ENCODE measurements at regions not wholly inside any gene's neighbourhood (a gene's known extent, or its start where the extent isn't known, plus 50 kb on each side); places are given as distances from the start of the nearest gene placed in this dataset.

GRCh38 chr14:101194373-101195308, 291.1 kb upstream of the RTL1 start:
- WGBS, 2 donors = 73 to 81% methylated on average over 20 of the region's 20 CpGs
- DNase-seq (no peak), ATAC-seq (ENCODE audit: low FRiP score) (no peak)
- H3K27ac ChIP-seq (ENCODE audit: low read depth in 1 of 2, low read length in 2 of 2) = no peak overlapping the region
- intact Hi-C loops (cut with DNase I) = no loop called here
- H3K9me3 ChIP-seq (ENCODE audit: control insufficient read depth, low read length) = no peaks in the 10 kb centered on the region
- no peaks in the 10 kb centered on the region for H3K27me3 ChIP-seq (ENCODE audit: control insufficient read depth in 1 of 2, insufficient read depth in 2 of 2, low read length in 1 of 2)
- no peaks in the 10 kb centered on the region for H3K36me3 ChIP-seq (ENCODE audit: control insufficient read depth in 1 of 2, insufficient read depth in 2 of 2, low read length in 1 of 2)
- H3K4me1 ChIP-seq (ENCODE audit: control insufficient read depth in 1 of 2, insufficient read depth in 2 of 2, low read length in 2 of 2) = no peaks in the 10 kb centered on the region
- H3K4me3 ChIP-seq (ENCODE audit: low read length in 2 of 2) = no peak overlapping the region

- Histone ChIP-seq H3K9me3 (ENCODE audit: control insufficient read depth, low read length) (no peaks in the 10 kb centered on the region), H3K27ac (ENCODE audit: low read depth in 1 of 2, low read length in 2 of 2) (no peak overlapping the region), H3K4me3 (ENCODE audit: low read length in 2 of 2) (no peak overlapping the region), H3K36me3 (ENCODE audit: control insufficient read depth in 1 of 2, insufficient read depth in 2 of 2, low read length in 1 of 2) (no peaks in the 10 kb centered on the region), H3K4me1 (ENCODE audit: control insufficient read depth in 1 of 2, insufficient read depth in 2 of 2, low read length in 2 of 2) (no peaks in the 10 kb centered on the region), H3K27me3 (ENCODE audit: control insufficient read depth in 1 of 2, insufficient read depth in 2 of 2, low read length in 1 of 2) (no peaks in the 10 kb centered on the region)
- intact Hi-C loops (cut with DNase I) = no loop called here
- WGBS, 2 donors = 39 to 47% methylated on average over 12 of the region's 12 CpGs
- DNase-seq (no peak), ATAC-seq (ENCODE audit: low FRiP score) (no peak)
Measured at GRCh38 chr14:101195309-101195901, 291.9 kb upstream of the RTL1 start.

- no peak for DNase-seq
- Histone ChIP-seq H3K4me1 (ENCODE audit: control insufficient read depth in 1 of 2, insufficient read depth in 2 of 2, low read length in 2 of 2) (no peaks in the 10 kb centered on the region), H3K9me3 (ENCODE audit: control insufficient read depth, low read length) (no peaks in the 10 kb centered on the region), H3K36me3 (ENCODE audit: control insufficient read depth in 1 of 2, insufficient read depth in 2 of 2, low read length in 1 of 2) (no peaks in the 10 kb centered on the region), H3K27me3 (ENCODE audit: control insufficient read depth in 1 of 2, insufficient read depth in 2 of 2, low read length in 1 of 2) (no peaks in the 10 kb centered on the region), H3K4me3 (ENCODE audit: low read length in 2 of 2) (no peak overlapping the region), H3K27ac (ENCODE audit: low read depth in 1 of 2, low read length in 2 of 2) (no peak overlapping the region)
- intact Hi-C loops (cut with DNase I) = no loop called here
- 58 to 59% methylated on average over 11 of the region's 11 CpGs for WGBS, 2 donors
- ATAC-seq (ENCODE audit: low FRiP score) = no peak
Measured at GRCh38 chr14:101196051-101196712, 292.7 kb upstream of the RTL1 start.

- no peak for ATAC-seq (ENCODE audit: low FRiP score)
- Histone ChIP-seq H3K36me3 (ENCODE audit: control insufficient read depth in 1 of 2, insufficient read depth in 2 of 2, low read length in 1 of 2) (no peaks in the 10 kb centered on the region), H3K9me3 (ENCODE audit: control insufficient read depth, low read length) (no peaks in the 10 kb centered on the region), H3K27ac (ENCODE audit: low read depth in 1 of 2, low read length in 2 of 2) (no peak overlapping the region), H3K4me1 (ENCODE audit: control insufficient read depth in 1 of 2, insufficient read depth in 2 of 2, low read length in 2 of 2) (no peaks in the 10 kb centered on the region), H3K27me3 (ENCODE audit: control insufficient read depth in 1 of 2, insufficient read depth in 2 of 2, low read length in 1 of 2) (no peaks in the 10 kb centered on the region), H3K4me3 (ENCODE audit: low read length in 2 of 2) (no peak overlapping the region)
- intact Hi-C loops (cut with DNase I) = no loop called here
- DNase-seq = no peak
- WGBS, 2 donors = 63 to 64% methylated on average over 11 of the region's 11 CpGs
Measured at GRCh38 chr14:101196795-101197590, 293.5 kb upstream of the RTL1 start.

GRCh38 chr14:101197595-101198397, 294.3 kb upstream of the RTL1 start:
- Histone ChIP-seq H3K4me1 (ENCODE audit: control insufficient read depth in 1 of 2, insufficient read depth in 2 of 2, low read length in 2 of 2) (no peaks in the 10 kb centered on the region), H3K9me3 (ENCODE audit: control insufficient read depth, low read length) (no peaks in the 10 kb centered on the region), H3K27ac (ENCODE audit: low read depth in 1 of 2, low read length in 2 of 2) (no peak overlapping the region), H3K4me3 (ENCODE audit: low read length in 2 of 2) (no peak overlapping the region), H3K36me3 (ENCODE audit: control insufficient read depth in 1 of 2, insufficient read depth in 2 of 2, low read length in 1 of 2) (no peaks in the 10 kb centered on the region), H3K27me3 (ENCODE audit: control insufficient read depth in 1 of 2, insufficient read depth in 2 of 2, low read length in 1 of 2) (no peaks in the 10 kb centered on the region)
- intact Hi-C loops (cut with DNase I) = no loop called here
- ATAC-seq (ENCODE audit: low FRiP score) (no peak), DNase-seq (peak in 1 of 2 donors; percentile 69)
- 83 to 86% methylated on average over 18 of the region's 18 CpGs for WGBS, 2 donors

- DNase-seq (peak in 1 of 2 donors; percentile 36), ATAC-seq (ENCODE audit: low FRiP score) (no peak)
- H3K27me3 ChIP-seq (ENCODE audit: control insufficient read depth in 1 of 2, insufficient read depth in 2 of 2, low read length in 1 of 2) = no peaks in the 10 kb centered on the region
- peaks cover 4% of the 10 kb centered on the region for H3K9me3 ChIP-seq (ENCODE audit: control insufficient read depth, low read length)
- H3K36me3 ChIP-seq (ENCODE audit: control insufficient read depth in 1 of 2, insufficient read depth in 2 of 2, low read length in 1 of 2) = no peaks in the 10 kb centered on the region
- H3K4me1 ChIP-seq (ENCODE audit: control insufficient read depth in 1 of 2, insufficient read depth in 2 of 2, low read length in 2 of 2) = no peaks in the 10 kb centered on the region
- no peak overlapping the region for H3K4me3 ChIP-seq (ENCODE audit: low read length in 2 of 2)
- H3K27ac ChIP-seq (ENCODE audit: low read depth in 1 of 2, low read length in 2 of 2) = no peak overlapping the region
- intact Hi-C loops (cut with DNase I) = no loop called here
- 88 to 89% methylated on average over 15 to 16 of the region's 16 CpGs for WGBS, 2 donors
Measured at GRCh38 chr14:101198398-101199027, 295.0 kb upstream of the RTL1 start.

GRCh38 chr14:101199028-101199770, 295.7 kb upstream of the RTL1 start:
- peak in 1 of 2 donors; percentile 40 for DNase-seq
- intact Hi-C loops (cut with DNase I) = no loop called here
- Histone ChIP-seq H3K4me1 (ENCODE audit: control insufficient read depth in 1 of 2, insufficient read depth in 2 of 2, low read length in 2 of 2) (no peaks in the 10 kb centered on the region), H3K27ac (ENCODE audit: low read depth in 1 of 2, low read length in 2 of 2) (no peak overlapping the region), H3K36me3 (ENCODE audit: control insufficient read depth in 1 of 2, insufficient read depth in 2 of 2, low read length in 1 of 2) (no peaks in the 10 kb centered on the region), H3K27me3 (ENCODE audit: control insufficient read depth in 1 of 2, insufficient read depth in 2 of 2, low read length in 1 of 2) (no peaks in the 10 kb centered on the region), H3K9me3 (ENCODE audit: control insufficient read depth, low read length) (peaks cover 4% of the 10 kb centered on the region), H3K4me3 (ENCODE audit: low read length in 2 of 2) (no peak overlapping the region)
- no peak for ATAC-seq (ENCODE audit: low FRiP score)
- 71 to 79% methylated on average over 14 to 17 of the region's 17 CpGs for WGBS, 2 donors
